ENCODE measurements at regions not wholly inside any gene's neighbourhood (a gene's known extent, or its start where the extent isn't known, plus 50 kb on each side); places are given as distances from the start of the nearest gene placed in this dataset.

- TF ChIP-seq, protein P1, sequence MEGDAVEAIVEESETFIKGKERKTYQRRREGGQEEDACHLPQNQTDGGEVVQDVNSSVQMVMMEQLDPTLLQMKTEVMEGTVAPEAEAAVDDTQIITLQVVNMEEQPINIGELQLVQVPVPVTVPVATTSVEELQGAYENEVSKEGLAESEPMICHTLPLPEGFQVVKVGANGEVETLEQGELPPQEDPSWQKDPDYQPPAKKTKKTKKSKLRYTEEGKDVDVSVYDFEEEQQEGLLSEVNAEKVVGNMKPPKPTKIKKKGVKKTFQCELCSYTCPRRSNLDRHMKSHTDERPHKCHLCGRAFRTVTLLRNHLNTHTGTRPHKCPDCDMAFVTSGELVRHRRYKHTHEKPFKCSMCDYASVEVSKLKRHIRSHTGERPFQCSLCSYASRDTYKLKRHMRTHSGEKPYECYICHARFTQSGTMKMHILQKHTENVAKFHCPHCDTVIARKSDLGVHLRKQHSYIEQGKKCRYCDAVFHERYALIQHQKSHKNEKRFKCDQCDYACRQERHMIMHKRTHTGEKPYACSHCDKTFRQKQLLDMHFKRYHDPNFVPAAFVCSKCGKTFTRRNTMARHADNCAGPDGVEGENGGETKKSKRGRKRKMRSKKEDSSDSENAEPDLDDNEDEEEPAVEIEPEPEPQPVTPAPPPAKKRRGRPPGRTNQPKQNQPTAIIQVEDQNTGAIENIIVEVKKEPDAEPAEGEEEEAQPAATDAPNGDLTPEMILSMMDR (IDR thresholded peaks at IDR 0.05): no peak
- TF ChIP-seq POLR2A (IDR thresholded peaks at IDR 0.05): no peak
Measured at GRCh38 chr7:26476271-26476670, 184.6 kb downstream of the SNX10 start.
